Epithelial cell of esophagus (primary cell): ENCODE measurements at regions not wholly inside any gene's neighbourhood (a gene's known extent, or its start where the extent isn't known, plus 50 kb on each side); places are given as distances from the start of the nearest gene placed in this dataset.

Experiments
- DNase-seq: peaks from one replicate; pipeline ENCODE4 v3.0.0; 2010; ENCODE audit warnings: low read depth
- H3K4me3 ChIP-seq: 2 replicates; pipeline ENCODE4 v1.5.1; 2011; ENCODE audit warnings: mild to moderate bottlenecking, low read length, control low read depth
- TF ChIP-seq, protein P1 (sequence below): IDR thresholded peaks from 2 replicates; pipeline ENCODE4 v1.5.1; 2011; ENCODE audit warnings: low read depth, mild to moderate bottlenecking, low read length, control low read depth, inconsistent platforms; ENCODE audit not compliant: insufficient read depth; ENCODE audit errors: missing control alignments

DNA sequence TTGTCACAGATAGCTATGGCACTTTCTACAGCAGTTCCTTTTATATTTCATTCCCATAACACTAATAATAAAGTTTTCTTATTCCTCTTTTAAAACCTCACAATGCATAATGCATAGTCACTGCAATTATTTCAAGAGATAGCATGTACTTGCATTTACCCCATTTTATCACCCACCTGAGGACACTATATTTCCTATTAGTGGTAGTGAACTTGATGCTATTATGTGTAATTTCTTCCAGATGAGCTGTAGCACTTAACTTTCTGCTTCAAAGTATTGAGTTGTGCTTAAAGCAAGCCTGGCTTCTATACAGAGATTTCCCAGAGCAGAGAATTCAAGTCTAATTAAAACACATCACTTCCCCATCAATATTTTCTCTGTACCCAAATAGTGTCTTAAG, 461.1 kb downstream of the HTR7 start:
- no peak for DNase-seq
- H3K4me3 ChIP-seq: no peak overlapping the region
- TF ChIP-seq, protein P1, sequence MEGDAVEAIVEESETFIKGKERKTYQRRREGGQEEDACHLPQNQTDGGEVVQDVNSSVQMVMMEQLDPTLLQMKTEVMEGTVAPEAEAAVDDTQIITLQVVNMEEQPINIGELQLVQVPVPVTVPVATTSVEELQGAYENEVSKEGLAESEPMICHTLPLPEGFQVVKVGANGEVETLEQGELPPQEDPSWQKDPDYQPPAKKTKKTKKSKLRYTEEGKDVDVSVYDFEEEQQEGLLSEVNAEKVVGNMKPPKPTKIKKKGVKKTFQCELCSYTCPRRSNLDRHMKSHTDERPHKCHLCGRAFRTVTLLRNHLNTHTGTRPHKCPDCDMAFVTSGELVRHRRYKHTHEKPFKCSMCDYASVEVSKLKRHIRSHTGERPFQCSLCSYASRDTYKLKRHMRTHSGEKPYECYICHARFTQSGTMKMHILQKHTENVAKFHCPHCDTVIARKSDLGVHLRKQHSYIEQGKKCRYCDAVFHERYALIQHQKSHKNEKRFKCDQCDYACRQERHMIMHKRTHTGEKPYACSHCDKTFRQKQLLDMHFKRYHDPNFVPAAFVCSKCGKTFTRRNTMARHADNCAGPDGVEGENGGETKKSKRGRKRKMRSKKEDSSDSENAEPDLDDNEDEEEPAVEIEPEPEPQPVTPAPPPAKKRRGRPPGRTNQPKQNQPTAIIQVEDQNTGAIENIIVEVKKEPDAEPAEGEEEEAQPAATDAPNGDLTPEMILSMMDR: no peak

GRCh38 chr10:90398566-90398965, 459.3 kb downstream of the HTR7 start:
- H3K4me3 ChIP-seq: no peak overlapping the region
- TF ChIP-seq, protein P1: no peak
- peak; percentile 23 for DNase-seq

GRCh38 chr10:90399782-90400181, 458.1 kb downstream of the HTR7 start:
- no peak overlapping the region for H3K4me3 ChIP-seq
- DNase-seq: no peak
- TF ChIP-seq, protein P1: no peak

DNA sequence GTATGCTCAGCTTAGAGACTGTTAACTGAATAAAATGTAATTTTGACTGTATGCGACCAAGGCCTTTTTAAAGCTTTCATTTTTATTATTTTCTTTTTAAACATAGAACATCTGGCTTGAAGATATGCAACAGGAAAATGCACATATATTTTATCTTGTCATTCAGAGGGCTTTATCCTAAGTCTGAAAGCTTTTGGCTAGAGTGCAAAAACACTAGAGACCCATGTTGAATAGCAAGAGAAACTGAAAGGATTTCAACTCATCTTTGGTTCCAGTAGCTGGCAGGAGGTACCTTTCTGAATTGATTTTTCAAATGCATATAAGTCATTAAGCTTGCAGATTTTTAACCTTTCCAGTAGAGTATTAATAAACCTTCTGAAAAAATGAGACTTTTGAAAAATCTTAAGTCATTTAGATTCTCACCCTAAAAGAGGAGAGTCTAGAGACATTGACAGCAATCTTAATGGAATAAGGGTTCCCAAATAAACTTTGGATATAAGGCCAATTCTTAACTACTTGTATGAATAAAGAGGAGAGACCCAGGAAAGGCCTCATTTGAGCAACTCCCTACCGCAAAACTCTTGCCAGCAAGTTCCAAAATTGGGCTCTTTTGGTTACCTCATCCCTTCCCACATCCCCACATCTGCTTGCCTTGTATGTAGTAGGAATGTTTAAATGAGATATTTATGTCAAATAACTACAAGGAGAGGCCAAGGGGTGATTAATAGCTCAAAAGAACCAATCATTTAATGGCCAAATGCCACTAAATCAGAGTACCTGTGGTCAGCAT, 454.4 kb downstream of the HTR7 start:
- H3K4me3 ChIP-seq: no peak overlapping the region
- TF ChIP-seq, protein P1: no peak
- DNase-seq: no peak

DNA sequence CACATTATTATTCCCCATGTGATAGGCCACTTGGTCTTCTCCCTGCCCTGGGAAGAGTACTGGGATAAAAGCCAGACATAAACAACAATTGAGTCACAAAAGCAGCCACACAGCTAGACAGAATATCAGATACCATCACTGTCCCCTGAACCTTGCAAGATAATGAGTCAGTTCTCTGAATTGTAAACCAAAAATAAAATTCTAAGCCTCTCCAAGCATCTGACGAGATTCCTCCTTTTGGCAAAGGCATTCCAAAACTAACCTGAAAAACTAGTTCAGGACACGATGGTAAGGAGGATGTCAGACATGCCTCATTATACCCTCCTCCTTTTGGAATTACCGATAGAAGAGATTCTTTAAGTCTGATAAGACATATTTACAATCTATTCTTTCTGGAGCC, 450.7 kb downstream of the HTR7 start:
- no peak overlapping the region for H3K4me3 ChIP-seq
- peak; percentile 76 for DNase-seq
- TF ChIP-seq, protein P1: no peak

DNA sequence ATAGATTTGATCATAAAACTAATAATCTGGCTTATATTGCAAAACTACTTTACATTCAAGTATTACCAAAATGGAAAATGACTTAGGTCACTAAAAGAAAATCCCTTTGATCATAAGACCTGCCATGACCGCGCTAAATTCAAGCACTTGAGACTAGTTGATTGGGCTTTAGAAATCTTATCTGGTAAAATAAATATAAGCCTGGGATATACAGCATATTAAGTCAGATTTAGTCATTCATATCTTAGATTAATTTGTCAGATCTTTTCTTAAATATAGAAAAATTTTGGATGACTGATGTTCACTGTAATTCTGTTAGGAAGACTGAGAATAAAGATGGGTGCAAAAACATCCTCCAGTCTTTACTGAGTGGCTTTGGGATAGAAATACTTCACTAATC, 450.0 kb downstream of the HTR7 start:
- H3K4me3 ChIP-seq: no peak overlapping the region
- DNase-seq: no peak
- TF ChIP-seq, protein P1: no peak

DNA sequence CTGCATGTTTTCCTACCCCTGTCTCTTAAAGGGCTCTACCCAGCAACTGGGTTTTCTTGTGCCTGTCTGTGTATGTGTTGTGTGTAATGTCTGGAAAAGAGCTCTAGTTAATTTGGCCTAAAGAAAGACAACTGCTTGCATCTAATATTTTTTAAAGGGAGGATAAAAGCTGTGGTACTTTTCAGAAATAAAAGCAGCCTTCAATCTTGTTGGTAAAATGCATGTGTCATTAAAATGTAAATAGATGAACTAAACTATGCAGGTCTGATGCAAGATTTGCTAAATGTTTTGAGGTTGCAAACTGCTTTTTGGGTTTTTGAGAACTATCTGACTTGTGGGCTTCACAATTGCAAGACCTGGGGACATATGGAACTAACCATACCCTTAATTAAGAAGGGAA, 445.3 kb downstream of the HTR7 start:
- no peak for DNase-seq
- H3K4me3 ChIP-seq: no peak overlapping the region
- TF ChIP-seq, protein P1: no peak
